ENCODE measurements at regions not wholly inside any gene's neighbourhood (a gene's known extent, or its start where the extent isn't known, plus 50 kb on each side); places are given as distances from the start of the nearest gene placed in this dataset.

GRCh38 chr20:6502999-6503398 is 264.5 kb upstream of the BMP2 start:
- TF ChIP-seq CTCF (IDR thresholded peaks at IDR 0.05), result no peak
- TF ChIP-seq POLR2A (IDR thresholded peaks at IDR 0.05), result no peak

All from ovary (tissue), 3 donors.